ENCODE measurements at regions not wholly inside any gene's neighbourhood (a gene's known extent, or its start where the extent isn't known, plus 50 kb on each side); places are given as distances from the start of the nearest gene placed in this dataset.

GRCh38 chr3:187848401-187848800, 103.1 kb upstream of the BCL6 start:
- TF ChIP-seq ZFX (IDR thresholded peaks at IDR 0.05) (no peak), CTCF (IDR thresholded peaks at IDR 0.05 in 2 of 3, conservative IDR thresholded peaks at IDR 0.05 in 1 of 3; ENCODE audit: borderline replicate concordance in 1 of 3, insufficient read depth in 1 of 3, low read depth in 2 of 3, low read length in 2 of 3) (no peak), CEBPB (IDR thresholded peaks at IDR 0.05; ENCODE audit: low read depth) (no peak), EZH2 (IDR thresholded peaks at IDR 0.05) (no peak), POLR2A (IDR thresholded peaks at IDR 0.05; ENCODE audit: borderline replicate concordance, extremely low read depth, insufficient read depth, insufficient read length) (no peak), POLR2AphosphoS5 (IDR thresholded peaks at IDR 0.05; ENCODE audit: low read depth, low read length) (no peak), YY1 (IDR thresholded peaks at IDR 0.05; ENCODE audit: extremely low read depth, insufficient replicate concordance, low read depth, low read length) (no peak), ZNF274 (IDR thresholded peaks at IDR 0.05; ENCODE audit: low read depth, low read length) (no peak), SIN3A (IDR thresholded peaks at IDR 0.05; ENCODE audit: low read depth) (no peak), REST (IDR thresholded peaks at IDR 0.05; ENCODE audit: low read depth) (no peak)
- TF ChIP-seq, protein P1, sequence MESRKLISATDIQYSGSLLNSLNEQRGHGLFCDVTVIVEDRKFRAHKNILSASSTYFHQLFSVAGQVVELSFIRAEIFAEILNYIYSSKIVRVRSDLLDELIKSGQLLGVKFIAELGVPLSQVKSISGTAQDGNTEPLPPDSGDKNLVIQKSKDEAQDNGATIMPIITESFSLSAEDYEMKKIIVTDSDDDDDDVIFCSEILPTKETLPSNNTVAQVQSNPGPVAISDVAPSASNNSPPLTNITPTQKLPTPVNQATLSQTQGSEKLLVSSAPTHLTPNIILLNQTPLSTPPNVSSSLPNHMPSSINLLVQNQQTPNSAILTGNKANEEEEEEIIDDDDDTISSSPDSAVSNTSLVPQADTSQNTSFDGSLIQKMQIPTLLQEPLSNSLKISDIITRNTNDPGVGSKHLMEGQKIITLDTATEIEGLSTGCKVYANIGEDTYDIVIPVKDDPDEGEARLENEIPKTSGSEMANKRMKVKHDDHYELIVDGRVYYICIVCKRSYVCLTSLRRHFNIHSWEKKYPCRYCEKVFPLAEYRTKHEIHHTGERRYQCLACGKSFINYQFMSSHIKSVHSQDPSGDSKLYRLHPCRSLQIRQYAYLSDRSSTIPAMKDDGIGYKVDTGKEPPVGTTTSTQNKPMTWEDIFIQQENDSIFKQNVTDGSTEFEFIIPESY (IDR thresholded peaks at IDR 0.05; ENCODE audit: extremely low read depth, insufficient replicate concordance, low read length): no peak

Data from HCT116 (cell line).